K562 (cell line): ENCODE measurements at regions not wholly inside any gene's neighbourhood (a gene's known extent, or its start where the extent isn't known, plus 50 kb on each side); places are given as distances from the start of the nearest gene placed in this dataset.

Experiments
- ATAC-seq: fragments of 200-7000 bp; cut with Tn5 transposase; 3 replicates; pipeline ENCODE4 v1.9.1; 2020; ENCODE audit warnings: moderate library complexity
- BruUV-seq: library from RNA; stranded (reverse); fragments of 400-500 nt; replicated peaks from 2 replicates; lab custom pipeline; 2021; lab: Mats Ljungman, UMichigan
- CTCF ChIA-PET: fragments of 300-600 bp; formaldehyde crosslinking; extraction: SDS; loops from one replicate; lab custom pipeline; 2021; ENCODE audit warnings: low intra/inter-chr PET ratio; lab: Yijun Ruan, JAX
- POLR2A ChIA-PET: fragments of 300-600, 350-650 bp; sonication (Branson Sonifier 250); formaldehyde crosslinking; extraction: SDS; loops from one replicate; lab custom pipeline; 2021; ENCODE audit warnings: antibody characterized with exemption, inconsistent platforms; lab: Yijun Ruan, JAX
- DNase-seq, 4 experiments: peaks; one replicate each; pipeline versions ENCODE4 v3.0.0 to v3.0.0-alpha.2; 2011 to 2018; ENCODE audit warnings: low spot score in 3 of 4, mixed read lengths in 3 of 4; ENCODE audit errors: extremely low read depth in 1 of 4
- FAIRE-seq: peaks from 2 replicates; lab custom pipeline; 2011; peaks lifted over from hg19 to GRCh38; lab: Jason Lieb, UNC
- H2AFZ ChIP-seq: 2 replicates; pipeline ENCODE4 v1.6.0; 2011; ENCODE audit warnings: low read depth, low read length, control low read depth, inconsistent platforms
- H3K27ac ChIP-seq: fragments of 200-600 bp; 3 replicates; pipeline ENCODE4 v1.8.0; 2011; ENCODE audit warnings: low read depth, mild to moderate bottlenecking, control low read depth, inconsistent platforms, low read length, moderate library complexity, mixed read lengths; ENCODE audit errors: extremely low read depth
- H3K27me3 ChIP-seq, 2 experiments: fragments of 300-600 bp in 1 of 2; 2 replicates in 1 of 2; 3 replicates in 1 of 2; pipeline versions ENCODE4 v1.6.0 to v1.8.0; 2011; ENCODE audit warnings: inconsistent platforms in 2 of 2, low read length in 2 of 2, mild to moderate bottlenecking in 1 of 2, mixed read lengths in 1 of 2, moderate library complexity in 1 of 2; ENCODE audit not compliant: control insufficient read depth in 2 of 2, insufficient read depth in 2 of 2
- H3K36me3 ChIP-seq: fragments of 300-600 bp; 3 replicates; pipeline ENCODE4 v1.8.0; 2011; ENCODE audit warnings: mild to moderate bottlenecking, low read length, inconsistent platforms; ENCODE audit not compliant: control insufficient read depth, insufficient read depth
- H3K4me1 ChIP-seq, 2 experiments: fragments of 200-600 bp in 1 of 2; replicated peaks in 1 of 2; 2 replicates in 1 of 2; 3 replicates in 1 of 2; pipeline versions ENCODE4 v1.5.1 to v1.8.0; 2011; ENCODE audit warnings: inconsistent platforms in 2 of 2, low read length in 2 of 2, mild to moderate bottlenecking in 1 of 2, mixed read lengths in 1 of 2, moderate library complexity in 1 of 2; ENCODE audit not compliant: control insufficient read depth in 2 of 2, insufficient read depth in 2 of 2
- H3K4me2 ChIP-seq: 2 replicates; pipeline ENCODE4 v1.6.1; 2011; ENCODE audit warnings: low read length, control low read depth, inconsistent platforms, mixed read lengths; ENCODE audit not compliant: insufficient read depth
- H3K4me3 ChIP-seq: fragments of 200-600 bp; sonication (generic), shearing (Covaris generic); 2 replicates; pipeline ENCODE4 v1.5.1; 2016; ENCODE audit warnings: control low read depth, inconsistent platforms
- H3K79me2 ChIP-seq: fragments of 200-600 bp; 3 replicates; pipeline ENCODE4 v1.8.0; 2011; ENCODE audit warnings: low read length, inconsistent platforms; ENCODE audit not compliant: control insufficient read depth, insufficient read depth
- H3K9ac ChIP-seq, 2 experiments: 2 replicates each; pipeline versions ENCODE4 v1.6.0 to v1.6.1; 2011; ENCODE audit warnings: low read depth in 2 of 2, low read length in 2 of 2, control low read depth in 1 of 2, inconsistent platforms in 1 of 2, mild to moderate bottlenecking in 1 of 2, mixed read lengths in 1 of 2; ENCODE audit not compliant: insufficient read depth in 1 of 2
- H3K9me1 ChIP-seq: one replicate; pipeline ENCODE4 v1.6.0; 2011; ENCODE audit warnings: inconsistent platforms, mild to moderate bottlenecking, low read length, moderate library complexity; ENCODE audit not compliant: control insufficient read depth, insufficient read depth
- H3K9me3 ChIP-seq: replicated peaks from 2 replicates; pipeline ENCODE4 v1.5.1; 2011; ENCODE audit warnings: low read depth, low read length, inconsistent platforms; ENCODE audit not compliant: control insufficient read depth, insufficient read depth
- H4K20me1 ChIP-seq: replicated peaks from 2 replicates; pipeline ENCODE4 v1.6.1; 2011; ENCODE audit warnings: low read length, inconsistent platforms, mixed read lengths; ENCODE audit not compliant: control insufficient read depth, insufficient read depth
- BRF2 ChIP-seq: IDR thresholded peaks from 3 replicates; pipeline ENCODE4 v1.6.1; 2011; ENCODE audit warnings: borderline replicate concordance, mild to moderate bottlenecking; ENCODE audit not compliant: insufficient read length, insufficient read depth
- FOXA1 ChIP-seq: fragments of 450-650 bp; IDR thresholded peaks from 2 replicates; pipeline ENCODE4 v1.6.1; 2016; ENCODE audit warnings: mild to moderate bottlenecking, borderline replicate concordance
- GATA2 ChIP-seq: sonication (generic); formaldehyde crosslinking; IDR thresholded peaks from 2 replicates; pipeline ENCODE4 v1.4.0; 2020; ENCODE audit warnings: mild to moderate bottlenecking, missing genetic modification reagents
- HNRNPLL ChIP-seq: fragments of 200-400 bp; formaldehyde crosslinking; IDR thresholded peaks from 2 replicates; pipeline ENCODE4 v1.6.1; 2017; ENCODE audit warnings: low read length, low read depth, mild to moderate bottlenecking; ENCODE audit not compliant: poor library complexity, severe bottlenecking
- SOX6 ChIP-seq: fragments of 450-650 bp; IDR thresholded peaks from 2 replicates; pipeline ENCODE4 v1.6.1; 2014; ENCODE audit warnings: mild to moderate bottlenecking
- TEAD2 ChIP-seq: fragments of 450-650 bp; IDR thresholded peaks from 2 replicates; pipeline ENCODE4 v1.6.1; 2016; ENCODE audit warnings: missing genetic modification characterization, control low read depth, missing compliant biosample characterization
- TGIF2 ChIP-seq: sonication (generic); formaldehyde crosslinking; IDR thresholded peaks from 2 replicates; pipeline ENCODE4 v1.8.1; 2022; ENCODE audit warnings: mild to moderate bottlenecking, missing genetic modification reagents, moderate library complexity
- THAP7 ChIP-seq: fragments of 250-450 bp; sonication (Bioruptor Pico); IDR thresholded peaks from 2 replicates; pipeline ENCODE4 v1.5.0; 2021
- YBX1 ChIP-seq: fragments of 450-650 bp; IDR thresholded peaks from 2 replicates; pipeline ENCODE4 v1.7.1; 2016; ENCODE audit warnings: mild to moderate bottlenecking
- ZFP91 ChIP-seq: sonication (generic); formaldehyde crosslinking; IDR thresholded peaks from 2 replicates; pipeline ENCODE4 v1.8.0; 2022; ENCODE audit warnings: mild to moderate bottlenecking, missing genetic modification reagents
- ZHX1 ChIP-seq: fragments of 150-350 bp; conservative IDR thresholded peaks from 2 replicates; pipeline ENCODE4 v1.6.1; 2014; ENCODE audit warnings: low read length
- ZNF23 ChIP-seq: fragments of 250-450 bp; sonication (Bioruptor Pico); IDR thresholded peaks from 2 replicates; pipeline ENCODE4 v1.4.0; 2020; ENCODE audit warnings: mild to moderate bottlenecking
- ZNF239 ChIP-seq: fragments of 250-450 bp; sonication (Bioruptor Pico); IDR thresholded peaks from 2 replicates; pipeline ENCODE4 v1.4.0; 2020; ENCODE audit warnings: mild to moderate bottlenecking
- ZSCAN29 ChIP-seq: fragments of 450-650 bp; IDR thresholded peaks from 2 replicates; pipeline ENCODE4 v1.6.1; 2017
- in situ Hi-C: fragments of 300-500 bp; cut with MboI; formaldehyde crosslinking; loops from 4 replicates; pipeline ENCODE4 v1.15.0; 2018; ENCODE audit warnings: inconsistent platforms, mixed read lengths
- intact Hi-C: fragments of 100-400 bp; cut with micrococcal nuclease; formaldehyde crosslinking; loops from 2 replicates; pipeline ENCODE4 v1.14.2; 2022
- TF ChIP-seq, protein P1 (sequence below): conservative IDR thresholded peaks from 2 replicates; pipeline ENCODE4 v1.6.1; 2011; ENCODE audit warnings: low read depth, mild to moderate bottlenecking, low read length; ENCODE audit not compliant: control insufficient read depth

GRCh38 chr2:22143840-22144239 lies 1020.1 kb downstream of the TDRD15 start:
- Histone ChIP-seq H3K9me1 (no peaks in the 10 kb centered on the region), H3K36me3 (no peaks in the 10 kb centered on the region), H3K79me2 (no peaks in the 10 kb centered on the region), H3K27ac (no peak overlapping the region), H2AFZ (no peak overlapping the region), H3K9ac (no peak overlapping the region), H3K4me2 (no peak overlapping the region), H4K20me1 (no peaks in the 10 kb centered on the region), H3K9me3 (no peaks in the 10 kb centered on the region), H3K4me3 (no peak overlapping the region), H3K4me1 (no peaks in the 10 kb centered on the region), H3K27me3 (no peaks in the 10 kb centered on the region)
- BruUV-seq = no TSS peak
- DNase-seq (no peak), FAIRE-seq (no peak), ATAC-seq (no peak)
- ChIA-PET POLR2A (no interaction called here), CTCF (no interaction called here)
- in situ Hi-C loops (no loop called here), intact Hi-C loops (no loop called here)
- TF ChIP-seq HNRNPLL = no peak
- no peak for TF ChIP-seq TEAD2
- TF ChIP-seq YBX1 = no peak
- TF ChIP-seq BRF2 = no peak
- no peak for TF ChIP-seq ZSCAN29
- TF ChIP-seq SOX6 = no peak
- TF ChIP-seq GATA2 (CRISPR knock-in tag) = no peak
- TF ChIP-seq ZHX1 = no peak
- TF ChIP-seq ZNF239 (CRISPR knock-in tag) = no peak
- no peak for TF ChIP-seq FOXA1
- no peak for TF ChIP-seq TGIF2 (CRISPR knock-in tag)
- no peak for TF ChIP-seq ZFP91 (CRISPR knock-in tag)
- TF ChIP-seq THAP7 (CRISPR knock-in tag) = no peak
- TF ChIP-seq ZNF23 (CRISPR knock-in tag) = no peak
- TF ChIP-seq, protein P1, sequence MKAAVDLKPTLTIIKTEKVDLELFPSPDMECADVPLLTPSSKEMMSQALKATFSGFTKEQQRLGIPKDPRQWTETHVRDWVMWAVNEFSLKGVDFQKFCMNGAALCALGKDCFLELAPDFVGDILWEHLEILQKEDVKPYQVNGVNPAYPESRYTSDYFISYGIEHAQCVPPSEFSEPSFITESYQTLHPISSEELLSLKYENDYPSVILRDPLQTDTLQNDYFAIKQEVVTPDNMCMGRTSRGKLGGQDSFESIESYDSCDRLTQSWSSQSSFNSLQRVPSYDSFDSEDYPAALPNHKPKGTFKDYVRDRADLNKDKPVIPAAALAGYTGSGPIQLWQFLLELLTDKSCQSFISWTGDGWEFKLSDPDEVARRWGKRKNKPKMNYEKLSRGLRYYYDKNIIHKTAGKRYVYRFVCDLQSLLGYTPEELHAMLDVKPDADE = no peak
